CD4-positive, alpha-beta T cell (primary cell): ENCODE measurements at regions not wholly inside any gene's neighbourhood (a gene's known extent, or its start where the extent isn't known, plus 50 kb on each side); places are given as distances from the start of the nearest gene placed in this dataset.
"Not testable (repeated sequence)": the region's sequence is repeated elsewhere in the genome, so short reads cannot be mapped to it uniquely, and the experiment has no call there.

Experiments
- ATAC-seq: fragments of 200-7000 bp; cut with Tn5 transposase; one replicate; pipeline ENCODE4 v1.10.0; 2022; ENCODE audit warnings: mild to moderate bottlenecking; ENCODE audit not compliant: poor library complexity
- CTCF ChIA-PET: fragments of 350-600 bp; sonication (Branson Sonifier 250); formaldehyde crosslinking; loops from one replicate; lab custom pipeline; 2021; ENCODE audit warnings: antibody characterized with exemption, inconsistent platforms; lab: Charles Lee
- POLR2A ChIA-PET: fragments of 350-600 bp; sonication (Branson Sonifier 250); formaldehyde crosslinking; loops from one replicate; lab custom pipeline; 2021; ENCODE audit warnings: antibody characterized with exemption, inconsistent platforms; lab: Charles Lee
- DNase-seq, 14 experiments: peaks; one replicate each; pipeline ENCODE4 v3.0.0-alpha.2; 2013 to 2020; ENCODE audit warnings: mixed read lengths in 2 of 14
- H3K27ac ChIP-seq, 2 donors: one replicate each; pipeline versions ENCODE4 v1.5.1 to v1.7.0; 2013; ENCODE audit warnings: low read length in 2 of 2, low read depth in 1 of 2, mild to moderate bottlenecking in 1 of 2
- H3K27me3 ChIP-seq, 2 experiments: 1 replicate in 1 of 2; 2 replicates in 1 of 2; pipeline versions ENCODE4 v1.6.1 to v1.7.0; 2013; ENCODE audit warnings: low read length in 2 of 2, control low read depth in 1 of 2, mild to moderate bottlenecking in 1 of 2, moderate library complexity in 1 of 2; ENCODE audit not compliant: insufficient read depth in 2 of 2, control insufficient read depth in 1 of 2
- H3K36me3 ChIP-seq: one replicate; pipeline ENCODE4 v1.6.1; 2013; ENCODE audit warnings: low read length, control low read depth; ENCODE audit not compliant: insufficient read depth
- H3K4me1 ChIP-seq: one replicate; pipeline ENCODE4 v1.6.1; 2013; ENCODE audit warnings: low read length, control low read depth; ENCODE audit not compliant: insufficient read depth
- H3K4me3 ChIP-seq: one replicate; pipeline ENCODE4 v1.5.1; 2013; ENCODE audit warnings: mild to moderate bottlenecking, low read length, moderate library complexity
- H3K9me3 ChIP-seq, 2 experiments: 1 replicate in 1 of 2; 2 replicates in 1 of 2; pipeline versions ENCODE4 v1.6.1 to v1.7.0; 2013; ENCODE audit warnings: low read length in 2 of 2, mild to moderate bottlenecking in 2 of 2, control low read depth in 1 of 2, moderate library complexity in 1 of 2; ENCODE audit not compliant: control insufficient read depth in 1 of 2, insufficient read depth in 1 of 2
- H3K27ac Mint-ChIP-seq: one replicate; pipeline ENCODE4 v1.8.0; 2020; ENCODE audit warnings: mixed read lengths
- H3K27me3 Mint-ChIP-seq: one replicate; pipeline ENCODE4 v1.8.0; 2021; ENCODE audit warnings: mixed read lengths
- H3K36me3 Mint-ChIP-seq: one replicate; pipeline ENCODE4 v1.8.0; 2021; ENCODE audit warnings: low read depth, mixed read lengths
- H3K4me1 Mint-ChIP-seq: one replicate; pipeline ENCODE4 v1.8.0; 2021; ENCODE audit warnings: low read depth, mixed read lengths
- H3K4me3 Mint-ChIP-seq: one replicate; pipeline ENCODE4 v1.8.0; 2020; ENCODE audit warnings: mild to moderate bottlenecking, mixed read lengths
- H3K9me3 Mint-ChIP-seq: one replicate; pipeline ENCODE4 v1.8.0; 2020; ENCODE audit warnings: mixed read lengths
- intact Hi-C, 2 experiments: fragments of 100-400 bp; cut with DNase I in 1 of 2; cut with micrococcal nuclease in 1 of 2; formaldehyde crosslinking; loops; one replicate each; pipeline versions ENCODE4 v1.15.1 to v1.9.0; 2023 to 2025; cut with DNase I, micrococcal nuclease
- TF ChIP-seq, protein P1 (sequence below): fragments of 200-600 bp; IDR thresholded peaks from one replicate; pipeline ENCODE4 v1.8.0; 2022; ENCODE audit warnings: antibody characterized with exemption, mild to moderate bottlenecking

DNA sequence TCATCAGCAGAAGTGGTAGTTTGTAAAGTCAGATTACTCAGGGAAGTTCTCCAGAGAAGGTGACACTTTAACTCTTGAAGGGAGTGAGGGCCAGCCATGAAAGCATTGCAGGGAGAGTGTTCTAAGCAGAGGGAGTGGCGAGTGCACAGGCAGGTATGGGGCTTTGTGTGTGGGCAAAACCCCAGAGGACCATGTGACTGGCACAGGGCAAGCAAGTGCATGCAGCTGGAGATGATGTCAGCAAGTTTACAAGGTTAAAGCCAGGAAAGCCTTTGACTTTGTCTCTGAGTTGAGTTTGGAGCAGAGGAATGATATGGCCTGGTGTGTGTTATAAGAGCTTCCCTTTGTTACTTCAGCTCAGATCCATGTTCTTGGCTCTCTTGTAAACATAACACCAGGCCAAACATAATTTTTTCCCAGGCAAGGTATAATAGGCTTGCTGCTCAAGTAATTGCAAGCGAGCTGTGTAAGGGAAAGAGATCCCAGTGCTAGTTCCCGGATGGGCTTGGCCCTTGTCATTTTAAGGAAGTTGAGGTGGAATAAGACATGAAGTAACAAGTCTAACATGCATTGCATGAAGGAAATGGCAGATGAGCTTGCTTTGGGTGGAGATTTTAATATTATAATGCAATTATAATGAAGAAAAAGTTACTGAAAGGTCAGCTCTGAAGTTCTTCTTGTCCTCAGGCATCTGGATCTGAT is 341.1 kb upstream of the LRRC3B start:
- H3K27ac Mint-ChIP-seq = no peak overlapping the region
- no peak overlapping the region for H3K4me3 Mint-ChIP-seq
- peaks cover 24% of the 10 kb centered on the region for H3K9me3 Mint-ChIP-seq
- Histone ChIP-seq H3K4me3 (no peak overlapping the region), H3K9me3 (peaks cover 12 to 18% of the 10 kb centered on the region in 2 experiments), H3K4me1 (no peaks in the 10 kb centered on the region), H3K27me3 (no peaks in the 10 kb centered on the region), H3K36me3 (no peaks in the 10 kb centered on the region), H3K27ac (no peak overlapping the region)
- CTCF ChIA-PET = no interaction called here
- DNase-seq (no peak), ATAC-seq (no peak)
- H3K36me3 Mint-ChIP-seq = no peaks in the 10 kb centered on the region
- intact Hi-C loops = no loop called here
- POLR2A ChIA-PET = no interaction called here
- TF ChIP-seq, protein P1, sequence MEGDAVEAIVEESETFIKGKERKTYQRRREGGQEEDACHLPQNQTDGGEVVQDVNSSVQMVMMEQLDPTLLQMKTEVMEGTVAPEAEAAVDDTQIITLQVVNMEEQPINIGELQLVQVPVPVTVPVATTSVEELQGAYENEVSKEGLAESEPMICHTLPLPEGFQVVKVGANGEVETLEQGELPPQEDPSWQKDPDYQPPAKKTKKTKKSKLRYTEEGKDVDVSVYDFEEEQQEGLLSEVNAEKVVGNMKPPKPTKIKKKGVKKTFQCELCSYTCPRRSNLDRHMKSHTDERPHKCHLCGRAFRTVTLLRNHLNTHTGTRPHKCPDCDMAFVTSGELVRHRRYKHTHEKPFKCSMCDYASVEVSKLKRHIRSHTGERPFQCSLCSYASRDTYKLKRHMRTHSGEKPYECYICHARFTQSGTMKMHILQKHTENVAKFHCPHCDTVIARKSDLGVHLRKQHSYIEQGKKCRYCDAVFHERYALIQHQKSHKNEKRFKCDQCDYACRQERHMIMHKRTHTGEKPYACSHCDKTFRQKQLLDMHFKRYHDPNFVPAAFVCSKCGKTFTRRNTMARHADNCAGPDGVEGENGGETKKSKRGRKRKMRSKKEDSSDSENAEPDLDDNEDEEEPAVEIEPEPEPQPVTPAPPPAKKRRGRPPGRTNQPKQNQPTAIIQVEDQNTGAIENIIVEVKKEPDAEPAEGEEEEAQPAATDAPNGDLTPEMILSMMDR = no peak
- no peaks in the 10 kb centered on the region for H3K4me1 Mint-ChIP-seq
- H3K27me3 Mint-ChIP-seq = no peaks in the 10 kb centered on the region

DNA sequence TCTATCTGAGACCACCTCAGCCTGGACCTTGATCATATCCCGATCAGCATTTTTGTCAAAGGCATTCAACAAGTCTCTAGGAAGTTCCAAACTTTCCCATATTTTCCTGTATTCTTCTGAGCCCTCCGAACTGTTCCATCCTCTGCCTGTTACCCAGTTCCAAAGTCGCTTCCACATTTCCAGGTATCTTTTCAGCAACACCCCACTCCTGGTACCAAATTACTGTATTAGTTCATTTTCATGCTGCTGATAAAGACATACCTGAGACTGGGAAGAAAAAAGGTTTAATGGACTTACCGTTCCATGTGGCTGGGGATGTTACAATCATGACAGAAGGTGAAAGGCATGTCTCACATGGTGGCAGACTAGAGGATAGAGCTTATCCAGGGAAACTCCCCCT is 338.1 kb upstream of the LRRC3B start:
- H3K27ac Mint-ChIP-seq, H3K4me3 ChIP-seq, H3K4me1 ChIP-seq, H3K4me1 Mint-ChIP-seq, CTCF ChIA-PET, H3K36me3 Mint-ChIP-seq, H3K4me3 Mint-ChIP-seq, H3K27me3 ChIP-seq, DNase-seq, ATAC-seq, POLR2A ChIA-PET, H3K27me3 Mint-ChIP-seq, H3K27ac ChIP-seq, H3K36me3 ChIP-seq, intact Hi-C loops: not testable (repeated sequence)
- H3K9me3 ChIP-seq = peaks cover 8 to 18% of the 10 kb centered on the region in 2 experiments
- peaks cover 22% of the 10 kb centered on the region for H3K9me3 Mint-ChIP-seq

DNA sequence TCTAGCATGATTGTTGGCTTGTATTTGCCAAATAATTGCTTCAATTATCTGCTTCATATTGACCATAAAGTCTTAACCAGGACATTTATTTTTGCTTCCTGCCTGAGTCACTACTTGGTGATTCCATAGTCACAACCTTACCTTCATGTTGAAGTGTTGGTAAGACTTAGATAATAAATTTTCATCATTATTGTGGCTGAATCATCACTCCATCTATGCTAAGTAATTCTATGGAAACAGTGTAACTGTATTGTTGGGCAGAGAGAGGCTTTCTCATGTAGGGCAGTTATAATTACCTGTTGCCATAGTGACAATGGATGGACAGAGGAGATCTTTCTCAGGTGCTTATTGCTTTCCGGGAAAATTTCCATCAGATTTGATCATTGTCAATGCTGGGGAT is 330.7 kb upstream of the LRRC3B start:
- DNase-seq (no peak), ATAC-seq (no peak)
- POLR2A ChIA-PET = no interaction called here
- Mint-ChIP-seq H3K27me3 (no peaks in the 10 kb centered on the region), H3K4me3 (no peak overlapping the region), H3K36me3 (no peaks in the 10 kb centered on the region), H3K27ac (no peak overlapping the region), H3K4me1 (no peaks in the 10 kb centered on the region), H3K9me3 (no peaks in the 10 kb centered on the region)
- H3K27ac ChIP-seq = no peak overlapping the region
- no peaks in the 10 kb centered on the region for H3K9me3 ChIP-seq
- H3K27me3 ChIP-seq = no peaks in the 10 kb centered on the region
- TF ChIP-seq, protein P1 = no peak
- no peaks in the 10 kb centered on the region for H3K4me1 ChIP-seq
- no peak overlapping the region for H3K4me3 ChIP-seq
- CTCF ChIA-PET = no interaction called here
- intact Hi-C loops = no loop called here
- H3K36me3 ChIP-seq = no peaks in the 10 kb centered on the region

DNA sequence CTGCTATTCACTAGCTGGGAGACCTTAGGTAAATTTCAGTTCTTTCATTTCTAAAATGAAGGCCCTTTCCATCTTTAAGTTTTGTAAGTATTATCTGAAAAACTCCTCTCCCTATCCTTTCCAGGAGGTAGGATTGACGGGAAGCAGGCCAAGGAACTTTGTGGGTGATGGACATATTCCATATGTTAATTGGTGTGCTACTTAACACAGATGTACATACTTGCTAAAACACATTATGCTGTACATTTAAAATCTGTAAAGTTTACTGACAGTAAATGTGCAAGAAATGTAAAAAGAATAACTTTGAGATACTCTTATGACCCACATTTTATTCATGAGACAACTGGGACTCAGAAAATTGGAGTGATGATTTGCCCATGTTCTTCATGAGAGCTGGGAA is 329.8 kb upstream of the LRRC3B start:
- ChIA-PET POLR2A (no interaction called here), CTCF (no interaction called here)
- Mint-ChIP-seq H3K27ac (no peak overlapping the region), H3K27me3 (no peaks in the 10 kb centered on the region), H3K36me3 (no peaks in the 10 kb centered on the region), H3K4me3 (no peak overlapping the region), H3K4me1 (no peaks in the 10 kb centered on the region), H3K9me3 (no peaks in the 10 kb centered on the region)
- DNase-seq (no peak), ATAC-seq (no peak)
- TF ChIP-seq, protein P1 = no peak
- intact Hi-C loops = no loop called here
- H3K9me3 ChIP-seq = no peaks in the 10 kb centered on the region
- no peaks in the 10 kb centered on the region for H3K27me3 ChIP-seq
- H3K4me3 ChIP-seq = no peak overlapping the region
- H3K4me1 ChIP-seq = no peaks in the 10 kb centered on the region
- H3K36me3 ChIP-seq = no peaks in the 10 kb centered on the region
- H3K27ac ChIP-seq = no peak overlapping the region
